HepG2 (cell line): ENCODE measurements at regions not wholly inside any gene's neighbourhood (a gene's known extent, or its start where the extent isn't known, plus 50 kb on each side); places are given as distances from the start of the nearest gene placed in this dataset.

Experiments
- ATAC-seq: fragments of 200-7000 bp; cut with Tn5 transposase; 3 replicates; pipeline ENCODE4 v1.9.1; 2020; ENCODE audit warnings: mild to moderate bottlenecking, moderate library complexity
- BruUV-seq: library from RNA; stranded (reverse); fragments of 400-500 nt; replicated peaks from 2 replicates; lab custom pipeline; 2021; lab: Mats Ljungman, UMichigan
- CTCF ChIA-PET: fragments of 300-600 bp; formaldehyde crosslinking; extraction: SDS; loops from one replicate; lab custom pipeline; 2021; ENCODE audit warnings: low total read pairs, inconsistent platforms, low intra/inter-chr PET ratio; lab: Yijun Ruan, JAX
- POLR2A ChIA-PET: fragments of 350-600 bp; sonication (Branson Sonifier 250); formaldehyde crosslinking; loops from one replicate; lab custom pipeline; 2020; ENCODE audit warnings: antibody characterized with exemption, inconsistent platforms; lab: Yijun Ruan, JAX
- DNase-seq: peaks from one replicate; pipeline ENCODE4 v3.0.0-alpha.2; 2015; ENCODE audit warnings: low spot score
- FAIRE-seq: peaks from 3 replicates; lab custom pipeline; 2011; peaks lifted over from hg19 to GRCh38; lab: Jason Lieb, UNC
- H2AFZ ChIP-seq: one replicate; pipeline ENCODE4 v1.6.1; 2011; ENCODE audit warnings: low read length, inconsistent platforms
- H3K27ac ChIP-seq: fragments of 300-600 bp; 3 replicates; pipeline ENCODE4 v1.8.0; 2011; ENCODE audit warnings: mixed run types, mild to moderate bottlenecking, mixed read lengths, low read length, inconsistent platforms; ENCODE audit not compliant: insufficient read depth; ENCODE audit errors: extremely low read length
- H3K27me3 ChIP-seq, 2 experiments: fragments of 200-600 bp in 1 of 2; 2 replicates in 1 of 2; 3 replicates in 1 of 2; pipeline versions ENCODE4 v1.6.0 to v1.8.0; 2011; ENCODE audit warnings: low read length in 2 of 2, mild to moderate bottlenecking in 2 of 2, moderate library complexity in 2 of 2, inconsistent platforms in 1 of 2; ENCODE audit not compliant: insufficient read depth in 2 of 2, control insufficient read depth in 1 of 2
- H3K36me3 ChIP-seq, 2 experiments: fragments of 200-600 bp in 1 of 2; replicated peaks in 1 of 2; 2 replicates in 1 of 2; 3 replicates in 1 of 2; pipeline versions ENCODE4 v1.5.1 to v1.8.0; 2011; ENCODE audit warnings: low read length in 2 of 2, inconsistent platforms in 1 of 2; ENCODE audit not compliant: insufficient read depth in 2 of 2, control insufficient read depth in 1 of 2
- H3K4me1 ChIP-seq: 2 replicates; pipeline ENCODE4 v1.5.1; 2012; ENCODE audit warnings: low read length, inconsistent platforms; ENCODE audit not compliant: insufficient read depth
- H3K4me2 ChIP-seq: 2 replicates; pipeline ENCODE4 v1.6.0; 2011; ENCODE audit warnings: low read depth, low read length, inconsistent platforms
- H3K4me3 ChIP-seq, 3 experiments: fragments of 200-600 bp in 1 of 3; sonication (generic), shearing (Covaris generic) in 1 of 3; replicated peaks in 1 of 3; 2 replicates each; pipeline ENCODE4 v1.5.1; 2011 to 2016; ENCODE audit warnings: low read length in 3 of 3, inconsistent platforms in 2 of 3, low read depth in 2 of 3, mild to moderate bottlenecking in 2 of 3, control low read depth in 1 of 3, mixed read lengths in 1 of 3; ENCODE audit not compliant: insufficient read depth in 1 of 3
- H3K79me2 ChIP-seq: one replicate; pipeline ENCODE4 v1.6.1; 2011; ENCODE audit warnings: low read length, inconsistent platforms; ENCODE audit not compliant: insufficient read depth
- H3K9ac ChIP-seq: 2 replicates; pipeline ENCODE4 v1.6.0; 2011; ENCODE audit warnings: mild to moderate bottlenecking, low read depth, low read length, inconsistent platforms; ENCODE audit not compliant: insufficient read depth
- H3K9me3 ChIP-seq: 2 replicates; pipeline ENCODE4 v1.5.1; 2012; ENCODE audit warnings: mild to moderate bottlenecking, low read length
- H4K20me1 ChIP-seq: 2 replicates; pipeline ENCODE4 v1.6.0; 2011; ENCODE audit warnings: inconsistent platforms, mild to moderate bottlenecking, low read length, moderate library complexity; ENCODE audit not compliant: insufficient read depth
- HOXA7 ChIP-seq: sonication (generic); formaldehyde crosslinking; IDR thresholded peaks from 2 replicates; pipeline ENCODE4 v1.8.1; 2022; ENCODE audit warnings: mild to moderate bottlenecking, missing genetic modification reagents, moderate library complexity
- KLF16 ChIP-seq, 2 experiments: sonication (generic) in 1 of 2; formaldehyde crosslinking in 1 of 2; IDR thresholded peaks; 2 replicates each; pipeline versions ENCODE4 v1.6.1 to v1.8.0; 2016 to 2023; ENCODE audit warnings: missing genetic modification reagents in 2 of 2, missing compliant biosample characterization in 1 of 2
- RFX1 ChIP-seq: fragments of 450-650 bp; IDR thresholded peaks from 2 replicates; pipeline ENCODE4 v1.6.1; 2017
- RXRA ChIP-seq: sonication (generic); formaldehyde crosslinking; IDR thresholded peaks from 2 replicates; pipeline ENCODE4 v1.5.1; 2020; ENCODE audit warnings: missing genetic modification reagents
- SIN3B ChIP-seq: fragments of 150-350 bp; IDR thresholded peaks from 2 replicates; pipeline ENCODE4 v1.6.1; 2014; ENCODE audit warnings: low read length
- TCF12 ChIP-seq, 2 experiments: fragments of 450-650 bp in 1 of 2; sonication (generic) in 1 of 2; formaldehyde crosslinking in 1 of 2; IDR thresholded peaks; 2 replicates each; pipeline versions ENCODE4 v1.6.1 to v1.8.0; 2017 to 2022; ENCODE audit warnings: antibody characterized with exemption in 1 of 2, mild to moderate bottlenecking in 1 of 2, missing genetic modification reagents in 1 of 2, moderate library complexity in 1 of 2
- ZBTB42 ChIP-seq: sonication (generic); formaldehyde crosslinking; IDR thresholded peaks from 2 replicates; pipeline ENCODE4 v1.5.0; 2020; ENCODE audit warnings: mild to moderate bottlenecking, missing genetic modification reagents
- ZFYVE20 ChIP-seq: sonication (generic); formaldehyde crosslinking; IDR thresholded peaks from 2 replicates; pipeline ENCODE4 v1.8.0; 2023; ENCODE audit warnings: low read depth, mild to moderate bottlenecking, moderate library complexity, missing genetic modification reagents, borderline replicate concordance
- ZNF121 ChIP-seq: sonication (generic); formaldehyde crosslinking; IDR thresholded peaks from 2 replicates; pipeline ENCODE4 v1.5.0; 2020; ENCODE audit warnings: mild to moderate bottlenecking, missing genetic modification reagents
- ZNF746 ChIP-seq: sonication (generic); formaldehyde crosslinking; IDR thresholded peaks from 2 replicates; pipeline ENCODE4 v1.8.0; 2022; ENCODE audit warnings: mild to moderate bottlenecking, missing genetic modification reagents
- ZNF879 ChIP-seq: sonication (generic); formaldehyde crosslinking; IDR thresholded peaks from 2 replicates; pipeline ENCODE4 v1.8.1; 2023; ENCODE audit warnings: missing genetic modification reagents
- WGBS: methylation state at CpG from one replicate; pipeline ENCODE4 v1.1.6; 2017; ENCODE audit warnings: low lambda C conversion rate; 5-methylcytosine and 5-hydroxymethylcytosine counted together
- in situ Hi-C: cut with HindIII; loops from 2 replicates; pipeline ENCODE4 v1.10.0; 2017; ENCODE audit warnings: low pct_unique_long_range_greater_than_20kb; ENCODE audit not compliant: extremely low pct_ligation_motif_present
- intact Hi-C: fragments of 100-400 bp; cut with micrococcal nuclease; formaldehyde crosslinking; loops from one replicate; pipeline ENCODE4 v1.10.0; 2022; ENCODE audit not compliant: unreplicated experiment
- TF ChIP-seq, protein P1 (sequence below): conservative IDR thresholded peaks from 2 replicates; pipeline ENCODE4 v1.6.1; 2018; ENCODE audit warnings: missing genetic modification reagents
- TF ChIP-seq, protein P2 (sequence below): sonication (generic); formaldehyde crosslinking; IDR thresholded peaks from 2 replicates; pipeline ENCODE4 v1.4.0; 2020; ENCODE audit warnings: mild to moderate bottlenecking, missing genetic modification reagents
- TF ChIP-seq, protein P3 (sequence below): sonication (generic); formaldehyde crosslinking; IDR thresholded peaks from 2 replicates; pipeline ENCODE4 v1.8.0; 2022; ENCODE audit warnings: mild to moderate bottlenecking, missing genetic modification reagents, borderline replicate concordance
- TF ChIP-seq, protein P4 (sequence below): sonication (generic); formaldehyde crosslinking; conservative IDR thresholded peaks from 2 replicates; pipeline ENCODE4 v1.4.0; 2020; ENCODE audit warnings: missing genetic modification reagents

DNA sequence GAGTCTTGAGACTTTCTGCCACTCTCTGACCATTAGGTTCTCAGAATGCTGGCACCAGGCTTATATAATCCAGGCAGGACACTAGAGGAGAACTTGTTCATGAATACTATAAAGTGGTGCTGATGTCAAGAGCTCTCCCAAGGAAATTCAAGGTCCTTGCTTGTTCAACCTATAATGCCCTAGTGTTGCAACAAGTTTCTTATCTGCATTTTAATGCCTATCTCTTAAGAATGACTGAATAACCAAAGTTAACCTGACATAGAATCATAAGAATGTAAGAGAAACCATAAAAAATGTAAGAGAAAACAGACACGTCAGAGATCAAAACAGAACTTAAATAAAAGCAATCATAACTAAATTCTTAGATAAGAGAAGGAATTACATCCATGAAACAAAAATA, 640.8 kb upstream of the SGCD start:
- POLR2A ChIA-PET = no interaction called here
- no peak overlapping the region for H3K4me2 ChIP-seq
- CTCF ChIA-PET = no interaction called here
- no peaks in the 10 kb centered on the region for H3K27me3 ChIP-seq
- H3K27ac ChIP-seq = no peak overlapping the region
- DNase-seq = no peak
- no peak for FAIRE-seq
- TF ChIP-seq ZBTB42 (CRISPR knock-in tag) (no peak), KLF16 (CRISPR knock-in tag; IDR thresholded peaks at IDR 0.05) (no peak), SIN3B (no peak), TCF12 (IDR thresholded peaks at IDR 0.05) (no peak), TCF12 (CRISPR knock-in tag; IDR thresholded peaks at IDR 0.05) (no peak), ZNF121 (CRISPR knock-in tag) (no peak)
- TF ChIP-seq, protein P1, sequence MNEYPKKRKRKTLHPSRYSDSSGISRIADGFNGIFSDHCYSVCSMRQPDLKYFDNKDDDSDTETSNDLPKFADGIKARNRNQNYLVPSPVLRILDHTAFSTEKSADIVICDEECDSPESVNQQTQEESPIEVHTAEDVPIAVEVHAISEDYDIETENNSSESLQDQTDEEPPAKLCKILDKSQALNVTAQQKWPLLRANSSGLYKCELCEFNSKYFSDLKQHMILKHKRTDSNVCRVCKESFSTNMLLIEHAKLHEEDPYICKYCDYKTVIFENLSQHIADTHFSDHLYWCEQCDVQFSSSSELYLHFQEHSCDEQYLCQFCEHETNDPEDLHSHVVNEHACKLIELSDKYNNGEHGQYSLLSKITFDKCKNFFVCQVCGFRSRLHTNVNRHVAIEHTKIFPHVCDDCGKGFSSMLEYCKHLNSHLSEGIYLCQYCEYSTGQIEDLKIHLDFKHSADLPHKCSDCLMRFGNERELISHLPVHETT = no peak
- TF ChIP-seq, protein P2, sequence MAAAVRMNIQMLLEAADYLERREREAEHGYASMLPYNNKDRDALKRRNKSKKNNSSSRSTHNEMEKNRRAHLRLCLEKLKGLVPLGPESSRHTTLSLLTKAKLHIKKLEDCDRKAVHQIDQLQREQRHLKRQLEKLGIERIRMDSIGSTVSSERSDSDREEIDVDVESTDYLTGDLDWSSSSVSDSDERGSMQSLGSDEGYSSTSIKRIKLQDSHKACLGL (CRISPR knock-in tag) = no peak
- H3K9ac ChIP-seq = no peak overlapping the region
- no peak for ATAC-seq
- no peaks in the 10 kb centered on the region for H3K4me1 ChIP-seq
- no TSS peak for BruUV-seq
- H4K20me1 ChIP-seq = no peaks in the 10 kb centered on the region
- H3K36me3 ChIP-seq = no peaks in the 10 kb centered on the region
- intact Hi-C loops (no loop called here), in situ Hi-C loops (no loop called here)
- H2AFZ ChIP-seq = no peak overlapping the region
- H3K9me3 ChIP-seq = no peaks in the 10 kb centered on the region
- no peaks in the 10 kb centered on the region for H3K79me2 ChIP-seq
- H3K4me3 ChIP-seq = no peak overlapping the region
- 2% methylated on average over 1 of the region's 1 CpG for WGBS

DNA sequence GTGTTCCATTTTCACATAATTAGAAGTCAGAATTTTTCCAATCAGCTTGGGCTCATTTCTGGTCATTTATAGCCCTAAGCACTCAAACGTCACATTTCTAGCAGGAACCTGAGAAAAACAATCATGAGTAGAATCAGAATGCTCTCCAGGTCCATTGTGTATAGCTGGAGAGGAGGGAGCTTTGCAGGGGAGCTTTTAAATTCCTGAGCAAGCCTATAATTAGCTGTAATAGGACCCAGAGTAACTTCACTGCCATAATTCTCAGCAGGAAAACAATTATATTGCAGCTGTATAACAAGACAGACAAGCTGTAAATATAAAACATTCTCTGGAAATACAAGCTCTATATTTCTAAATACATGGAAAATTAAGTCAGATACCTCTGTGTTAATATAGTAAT, 637.6 kb upstream of the SGCD start:
- ATAC-seq (no peak), DNase-seq (no peak), FAIRE-seq (no peak)
- POLR2A ChIA-PET = no interaction called here
- no peak overlapping the region for H3K4me3 ChIP-seq
- intact Hi-C loops (no loop called here), in situ Hi-C loops (no loop called here)
- no peaks in the 10 kb centered on the region for H3K27me3 ChIP-seq
- H3K9ac ChIP-seq = no peak overlapping the region
- H3K4me2 ChIP-seq = no peak overlapping the region
- WGBS = 0% methylated on average over 1 of the region's 1 CpG
- BruUV-seq = no TSS peak
- no peak overlapping the region for H2AFZ ChIP-seq
- H3K4me1 ChIP-seq = no peaks in the 10 kb centered on the region
- H4K20me1 ChIP-seq = no peaks in the 10 kb centered on the region
- H3K36me3 ChIP-seq = no peaks in the 10 kb centered on the region
- no peak overlapping the region for H3K27ac ChIP-seq
- no peaks in the 10 kb centered on the region for H3K79me2 ChIP-seq
- H3K9me3 ChIP-seq = no peaks in the 10 kb centered on the region
- CTCF ChIA-PET = no interaction called here
- TF ChIP-seq ZNF746 (no peak), ZNF879 (CRISPR knock-in tag) (no peak), ZFYVE20 (CRISPR knock-in tag) (no peak), RXRA (CRISPR knock-in tag) (no peak), RFX1 (no peak), HOXA7 (CRISPR knock-in tag) (no peak)
- TF ChIP-seq, protein P3, sequence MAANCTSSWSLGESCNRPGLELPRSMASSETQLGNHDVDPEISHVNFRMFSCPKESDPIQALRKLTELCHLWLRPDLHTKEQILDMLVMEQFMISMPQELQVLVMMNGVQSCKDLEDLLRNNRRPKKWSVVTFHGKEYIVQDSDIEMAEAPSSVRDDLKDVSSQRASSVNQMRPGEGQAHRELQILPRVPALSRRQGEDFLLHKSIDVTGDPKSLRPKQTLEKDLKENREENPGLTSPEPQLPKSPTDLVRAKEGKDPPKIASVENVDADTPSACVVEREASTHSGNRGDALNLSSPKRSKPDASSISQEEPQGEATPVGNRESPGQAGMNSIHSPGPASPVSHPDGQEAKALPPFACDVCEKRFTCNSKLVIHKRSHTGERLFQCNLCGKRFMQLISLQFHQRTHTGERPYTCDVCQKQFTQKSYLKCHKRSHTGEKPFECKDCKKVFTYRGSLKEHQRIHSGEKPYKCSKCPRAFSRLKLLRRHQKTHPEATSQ (CRISPR knock-in tag) = no peak
- TF ChIP-seq, protein P4, sequence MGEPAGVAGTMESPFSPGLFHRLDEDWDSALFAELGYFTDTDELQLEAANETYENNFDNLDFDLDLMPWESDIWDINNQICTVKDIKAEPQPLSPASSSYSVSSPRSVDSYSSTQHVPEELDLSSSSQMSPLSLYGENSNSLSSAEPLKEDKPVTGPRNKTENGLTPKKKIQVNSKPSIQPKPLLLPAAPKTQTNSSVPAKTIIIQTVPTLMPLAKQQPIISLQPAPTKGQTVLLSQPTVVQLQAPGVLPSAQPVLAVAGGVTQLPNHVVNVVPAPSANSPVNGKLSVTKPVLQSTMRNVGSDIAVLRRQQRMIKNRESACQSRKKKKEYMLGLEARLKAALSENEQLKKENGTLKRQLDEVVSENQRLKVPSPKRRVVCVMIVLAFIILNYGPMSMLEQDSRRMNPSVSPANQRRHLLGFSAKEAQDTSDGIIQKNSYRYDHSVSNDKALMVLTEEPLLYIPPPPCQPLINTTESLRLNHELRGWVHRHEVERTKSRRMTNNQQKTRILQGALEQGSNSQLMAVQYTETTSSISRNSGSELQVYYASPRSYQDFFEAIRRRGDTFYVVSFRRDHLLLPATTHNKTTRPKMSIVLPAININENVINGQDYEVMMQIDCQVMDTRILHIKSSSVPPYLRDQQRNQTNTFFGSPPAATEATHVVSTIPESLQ (CRISPR knock-in tag) = no peak
